WTC11 (cell line): ENCODE measurements at regions not wholly inside any gene's neighbourhood (a gene's known extent, or its start where the extent isn't known, plus 50 kb on each side); places are given as distances from the start of the nearest gene placed in this dataset.

ENCODE experiments used
- ATAC-seq: fragments of 200-7000 bp; cut with Tn5 transposase; 2 replicates; pipeline ENCODE4 v1.10.0; 2021; ENCODE audit warnings: mild to moderate bottlenecking, moderate library complexity
- CTCF ChIA-PET: fragments of 300-600 bp; sonication (Branson Sonifier 250); formaldehyde crosslinking; loops from one replicate; lab custom pipeline; 2021; ENCODE audit warnings: antibody characterized with exemption; lab: Charles Lee
- POLR2A ChIA-PET: fragments of 350-600 bp; sonication (Branson Sonifier 250); formaldehyde crosslinking; loops from one replicate; lab custom pipeline; 2021; ENCODE audit warnings: antibody characterized with exemption; lab: Charles Lee
- DNase-seq: peaks from one replicate; pipeline ENCODE4 v3.0.0; 2021; ENCODE audit warnings: low spot score
- H3K27ac Mint-ChIP-seq: 2 replicates; pipeline ENCODE4 v1.8.0; 2021; ENCODE audit warnings: mixed read lengths
- H3K27me3 Mint-ChIP-seq: 2 replicates; pipeline ENCODE4 v1.8.0; 2021; ENCODE audit warnings: low read depth, mild to moderate bottlenecking, moderate library complexity, mixed read lengths
- H3K36me3 Mint-ChIP-seq: 2 replicates; pipeline ENCODE4 v1.8.0; 2021; ENCODE audit warnings: mixed read lengths
- H3K4me1 Mint-ChIP-seq: 2 replicates; pipeline ENCODE4 v1.8.0; 2022; ENCODE audit warnings: mixed read lengths
- H3K4me3 Mint-ChIP-seq: 2 replicates; pipeline ENCODE4 v1.8.0; 2021; ENCODE audit warnings: mild to moderate bottlenecking, moderate library complexity, mixed read lengths
- H3K9me3 Mint-ChIP-seq: 2 replicates; pipeline ENCODE4 v1.8.0; 2021; ENCODE audit warnings: mixed read lengths
- ARID4B ChIP-seq: sonication (generic); formaldehyde crosslinking; IDR thresholded peaks from 2 replicates; pipeline ENCODE4 v1.8.0; 2023; ENCODE audit warnings: missing genetic modification reagents, mild to moderate bottlenecking, borderline replicate concordance
- ATF6 ChIP-seq: sonication (generic); formaldehyde crosslinking; IDR thresholded peaks from 2 replicates; pipeline ENCODE4 v1.8.1; 2023; ENCODE audit warnings: mild to moderate bottlenecking, missing genetic modification reagents
- CDX4 ChIP-seq: fragments of 250-450 bp; sonication (Bioruptor Pico); IDR thresholded peaks from 2 replicates; pipeline ENCODE4 v1.9.0; 2021; ENCODE audit warnings: moderate library complexity, mild to moderate bottlenecking, inconsistent platforms, borderline replicate concordance
- CREB1 ChIP-seq: sonication (generic); formaldehyde crosslinking; IDR thresholded peaks from 2 replicates; pipeline ENCODE4 v1.8.0; 2023; ENCODE audit warnings: mild to moderate bottlenecking, missing genetic modification reagents
- CREM ChIP-seq: sonication (generic); formaldehyde crosslinking; IDR thresholded peaks from 2 replicates; pipeline ENCODE4 v1.8.1; 2022; ENCODE audit warnings: mild to moderate bottlenecking, missing genetic modification reagents, moderate library complexity
- ESRRA ChIP-seq: sonication (generic); formaldehyde crosslinking; IDR thresholded peaks from 2 replicates; pipeline ENCODE4 v1.8.1; 2022; ENCODE audit warnings: mild to moderate bottlenecking, missing genetic modification reagents, borderline replicate concordance
- ETV6 ChIP-seq: sonication (generic); formaldehyde crosslinking; IDR thresholded peaks from 2 replicates; pipeline ENCODE4 v1.8.1; 2022; ENCODE audit warnings: mild to moderate bottlenecking, missing genetic modification reagents
- FOXJ3 ChIP-seq: sonication (generic); formaldehyde crosslinking; IDR thresholded peaks from 2 replicates; pipeline ENCODE4 v1.9.0; 2021; ENCODE audit warnings: missing genetic modification reagents, mild to moderate bottlenecking, borderline replicate concordance
- FOXP4 ChIP-seq: sonication (generic); formaldehyde crosslinking; IDR thresholded peaks from 2 replicates; pipeline ENCODE4 v1.8.0; 2022; ENCODE audit warnings: mild to moderate bottlenecking, missing genetic modification reagents
- GTF2I ChIP-seq: fragments of 250-450 bp; sonication (Bioruptor Pico); conservative IDR thresholded peaks from 2 replicates; pipeline ENCODE4 v1.4.0; 2021; ENCODE audit warnings: mild to moderate bottlenecking
- HMGA2 ChIP-seq: fragments of 250-450 bp; sonication (Bioruptor Pico); IDR thresholded peaks from 2 replicates; pipeline ENCODE4 v1.4.0; 2021; ENCODE audit warnings: mild to moderate bottlenecking, moderate library complexity
- IRF2 ChIP-seq: sonication (generic); formaldehyde crosslinking; IDR thresholded peaks from 2 replicates; pipeline ENCODE4 v1.8.0; 2022; ENCODE audit warnings: low read depth, missing genetic modification reagents, borderline replicate concordance
- JUN ChIP-seq: sonication (generic); formaldehyde crosslinking; IDR thresholded peaks from 2 replicates; pipeline ENCODE4 v1.8.0; 2023; ENCODE audit warnings: mild to moderate bottlenecking, missing genetic modification reagents
- MLX ChIP-seq: sonication (generic); formaldehyde crosslinking; IDR thresholded peaks from 2 replicates; pipeline ENCODE4 v1.8.1; 2023; ENCODE audit warnings: mild to moderate bottlenecking, missing genetic modification reagents, moderate library complexity
- MYBL2 ChIP-seq: sonication (generic); formaldehyde crosslinking; IDR thresholded peaks from 2 replicates; pipeline ENCODE4 v1.8.1; 2023; ENCODE audit warnings: mild to moderate bottlenecking, moderate library complexity, missing genetic modification reagents
- NFE2L1 ChIP-seq: sonication (generic); formaldehyde crosslinking; IDR thresholded peaks from 2 replicates; pipeline ENCODE4 v1.8.1; 2023; ENCODE audit warnings: missing genetic modification reagents
- NFYB ChIP-seq: sonication (generic); formaldehyde crosslinking; conservative IDR thresholded peaks from 2 replicates; pipeline ENCODE4 v1.8.0; 2022; ENCODE audit warnings: low read depth, missing genetic modification reagents
- OVOL2 ChIP-seq: fragments of 250-450 bp; sonication (Bioruptor Pico); IDR thresholded peaks from 2 replicates; pipeline ENCODE4 v1.9.0; 2021; ENCODE audit warnings: mild to moderate bottlenecking, borderline replicate concordance
- PRRX2 ChIP-seq: fragments of 250-450 bp; sonication (Bioruptor Pico); IDR thresholded peaks from 2 replicates; pipeline ENCODE4 v1.8.0; 2021; ENCODE audit warnings: mild to moderate bottlenecking
- RORB ChIP-seq: fragments of 250-450 bp; sonication (Bioruptor Pico); IDR thresholded peaks from 2 replicates; pipeline ENCODE4 v1.9.0; 2021; ENCODE audit warnings: mild to moderate bottlenecking
- SP1 ChIP-seq: sonication (generic); formaldehyde crosslinking; conservative IDR thresholded peaks from 2 replicates; pipeline ENCODE4 v1.8.1; 2022; ENCODE audit warnings: missing genetic modification reagents
- USF1 ChIP-seq: sonication (generic); formaldehyde crosslinking; IDR thresholded peaks from 2 replicates; pipeline ENCODE4 v1.8.0; 2022; ENCODE audit warnings: mild to moderate bottlenecking, missing genetic modification reagents
- ZNF121 ChIP-seq: sonication (generic); formaldehyde crosslinking; IDR thresholded peaks from 2 replicates; pipeline ENCODE4 v1.8.0; 2023; ENCODE audit warnings: missing genetic modification reagents
- ZNF219 ChIP-seq: sonication (generic); formaldehyde crosslinking; IDR thresholded peaks from 2 replicates; pipeline ENCODE4 v1.8.0; 2023; ENCODE audit warnings: missing genetic modification reagents, mild to moderate bottlenecking, borderline replicate concordance

GRCh38 chr18:40974448-40974847 lies 980.6 kb upstream of the PIK3C3 start (continued):
- TF ChIP-seq USF1 = no peak
- TF ChIP-seq FOXJ3 = no peak
- no peak for TF ChIP-seq CDX4 (CRISPR knock-in tag)

- CTCF ChIA-PET = no interaction called here
- no peak for ATAC-seq
- no peaks in the 10 kb centered on the region for H3K4me1 Mint-ChIP-seq
Measured at GRCh38 chr18:40962784-40963183, 992.2 kb upstream of the PIK3C3 start.

GRCh38 chr18:40957533-40958070 lies 997.4 kb upstream of the PIK3C3 start:
- Mint-ChIP-seq H3K27ac (no peak overlapping the region), H3K9me3 (peaks cover 21% of the 10 kb centered on the region), H3K36me3 (peaks cover 13% of the 10 kb centered on the region), H3K4me1 (peaks cover 7% of the 10 kb centered on the region), H3K27me3 (no peaks in the 10 kb centered on the region), H3K4me3 (no peak overlapping the region)
- no peak for DNase-seq
- CTCF ChIA-PET = interaction anchor here (1.3 to 2.1 kb wide), 2 partner anchors 22 to 520 kb away, joined by 3 to 9 read pairs; no protein-coding TSS in a partner anchor
- peak; percentile 80 for ATAC-seq
- POLR2A ChIA-PET = no interaction called here
- TF ChIP-seq OVOL2 (CRISPR knock-in tag) (no peak), PRRX2 (CRISPR knock-in tag) (no peak), NFYB (CRISPR knock-in tag) (no peak), MYBL2 (CRISPR knock-in tag) (no peak), SP1 (CRISPR knock-in tag) (no peak), CREB1 (CRISPR knock-in tag) (no peak), ARID4B (no peak), IRF2 (no peak), GTF2I (CRISPR knock-in tag) (no peak)

More at GRCh38 chr18:40962784-40963183, 992.2 kb upstream of the PIK3C3 start:
- Mint-ChIP-seq H3K4me3 (no peak overlapping the region), H3K27me3 (no peaks in the 10 kb centered on the region), H3K9me3 (peaks cover 21% of the 10 kb centered on the region), H3K36me3 (peaks cover 3% of the 10 kb centered on the region)
- DNase-seq = no peak
- POLR2A ChIA-PET = no interaction called here
- no peak for TF ChIP-seq FOXP4 (CRISPR knock-in tag)
- no peak for TF ChIP-seq JUN (CRISPR knock-in tag)
- no peak for TF ChIP-seq RORB (CRISPR knock-in tag)
- no peak for TF ChIP-seq HMGA2
- no peak for TF ChIP-seq ETV6 (CRISPR knock-in tag)
- TF ChIP-seq NFE2L1 (CRISPR knock-in tag) = no peak
- TF ChIP-seq ZNF121 (CRISPR knock-in tag) = no peak
- no peak for TF ChIP-seq ESRRA (CRISPR knock-in tag)
- no peak for TF ChIP-seq CREM (CRISPR knock-in tag)
- TF ChIP-seq MLX (CRISPR knock-in tag) = no peak
- no peak for TF ChIP-seq NFYB (CRISPR knock-in tag)
- TF ChIP-seq ZNF219 = no peak
- no peak for TF ChIP-seq ATF6 (CRISPR knock-in tag)
- TF ChIP-seq, all 79 proteins: peak for 0
- H3K27ac Mint-ChIP-seq = no peak overlapping the region
